Fibroblast of lung (primary cell): ENCODE measurements at regions not wholly inside any gene's neighbourhood (a gene's known extent, or its start where the extent isn't known, plus 50 kb on each side); places are given as distances from the start of the nearest gene placed in this dataset.

ENCODE experiments used
- CTCF ChIP-seq, 2 donors: IDR thresholded peaks in 1 of 2; conservative IDR thresholded peaks in 1 of 2; 1 replicate in 1 of 2; 2 replicates in 1 of 2; pipeline ENCODE4 v1.5.1; 2011 to 2012; ENCODE audit warnings: low read length in 2 of 2, control low read depth in 1 of 2, inconsistent platforms in 1 of 2, low read depth in 1 of 2, mild to moderate bottlenecking in 1 of 2
- EZH2 ChIP-seq: IDR thresholded peaks from 2 replicates; pipeline ENCODE4 v1.5.1; 2012; ENCODE audit warnings: low read length, control low read depth, mild to moderate bottlenecking; ENCODE audit errors: missing control alignments

GRCh38 chr17:69961501-69962145, 113.4 kb upstream of the KCNJ16 start:
- no peak for TF ChIP-seq CTCF (conservative IDR thresholded peaks at IDR 0.05 in 1 of 2, IDR thresholded peaks at IDR 0.05 in 1 of 2; ENCODE audit: low read depth in 1 of 2, low read length in 2 of 2)
- TF ChIP-seq EZH2, result no peak
